ENCODE measurements at regions not wholly inside any gene's neighbourhood (a gene's known extent, or its start where the extent isn't known, plus 50 kb on each side); places are given as distances from the start of the nearest gene placed in this dataset.

- in situ Hi-C loops (cut with MboI): loop anchor here (25.0 kb wide), 1 partner anchor 523 kb away; no protein-coding TSS in a partner anchor
- H3K27ac ChIP-seq: no peak overlapping the region
- no peaks in the 10 kb centered on the region for H4K20me1 ChIP-seq (ENCODE audit: insufficient read depth)
Observed at GRCh38 chr12:127388985-127389384, 878.0 kb upstream of the TMEM132C start.

GRCh38 chr12:127389923-127390322 is 877.0 kb upstream of the TMEM132C start:
- Histone ChIP-seq H3K4me1 (ENCODE audit: insufficient read depth) (peaks cover 18% of the 10 kb centered on the region), H3K9ac (no peak overlapping the region), H3K36me3 (ENCODE audit: low read depth) (no peaks in the 10 kb centered on the region), H3K27ac (no peak overlapping the region), H3K4me3 (no peak overlapping the region), H2AFZ (no peak overlapping the region), H3K9me2 (ENCODE audit: insufficient read depth) (no peaks in the 10 kb centered on the region), H4K20me1 (ENCODE audit: insufficient read depth) (no peaks in the 10 kb centered on the region), H3K27me3 (replicated peaks; ENCODE audit: insufficient read depth) (no peaks in the 10 kb centered on the region), H3K9me3 (ENCODE audit: low read depth) (no peaks in the 10 kb centered on the region), H3K4me2 (ENCODE audit: unreplicated experiment) (no peak overlapping the region), H3F3A (ENCODE audit: insufficient read depth) (peaks cover 5% of the 10 kb centered on the region; the same call in 1 of the 2 replicates), H3K79me2 (ENCODE audit: insufficient read depth) (no peaks in the 10 kb centered on the region)
- DNase-seq: peak; percentile 84
- in situ Hi-C loops (cut with MboI): loop anchor here (25.0 kb wide), 1 partner anchor 522 kb away; no protein-coding TSS in a partner anchor
- TF ChIP-seq EZH2phosphoT487 (IDR thresholded peaks at IDR 0.05; ENCODE audit: insufficient read depth, low read depth) (no peak), EZH2 (IDR thresholded peaks at IDR 0.05; ENCODE audit: insufficient read depth, poor library complexity, severe bottlenecking) (no peak)
- WGBS, 2 experiments (ENCODE audit: low coverage in 1 of 2, low lambda C conversion rate in 2 of 2, missing lambda C conversion rate in 2 of 2): 0 to 4% methylated on average over 2 of the region's 2 CpGs

More at GRCh38 chr12:127388985-127389384, 878.0 kb upstream of the TMEM132C start:
- TF ChIP-seq EZH2 (IDR thresholded peaks at IDR 0.05; ENCODE audit: insufficient read depth, poor library complexity, severe bottlenecking) (no peak), EZH2phosphoT487 (IDR thresholded peaks at IDR 0.05; ENCODE audit: insufficient read depth, low read depth) (no peak)
- Histone ChIP-seq H3K9me2 (ENCODE audit: insufficient read depth) (no peaks in the 10 kb centered on the region), H2AFZ (no peak overlapping the region), H3K27me3 (replicated peaks; ENCODE audit: insufficient read depth) (no peaks in the 10 kb centered on the region), H3K9ac (no peak overlapping the region), H3K4me3 (no peak overlapping the region), H3K4me1 (ENCODE audit: insufficient read depth) (peaks cover 10% of the 10 kb centered on the region; the same call in 1 of the 2 replicates), H3K9me3 (ENCODE audit: low read depth) (no peaks in the 10 kb centered on the region), H3F3A (ENCODE audit: insufficient read depth) (peaks cover 5% of the 10 kb centered on the region; the same call in 1 of the 2 replicates), H3K79me2 (ENCODE audit: insufficient read depth) (no peaks in the 10 kb centered on the region), H3K4me2 (ENCODE audit: unreplicated experiment) (no peak overlapping the region), H3K36me3 (ENCODE audit: low read depth) (no peaks in the 10 kb centered on the region)
- no peak for DNase-seq
- WGBS, 2 experiments (ENCODE audit: low coverage in 1 of 2, low lambda C conversion rate in 2 of 2, missing lambda C conversion rate in 2 of 2): 55 to 63% methylated on average over 7 of the region's 7 CpGs

- in situ Hi-C loops (cut with MboI): loop anchor here (25.0 kb wide), 1 partner anchor 519 kb away; no protein-coding TSS in a partner anchor
- Histone ChIP-seq H3K27me3 (replicated peaks; ENCODE audit: insufficient read depth) (no peaks in the 10 kb centered on the region), H3K9ac (no peak overlapping the region), H3K79me2 (ENCODE audit: insufficient read depth) (no peaks in the 10 kb centered on the region), H3K9me2 (ENCODE audit: insufficient read depth) (no peaks in the 10 kb centered on the region), H3K4me3 (no peak overlapping the region), H2AFZ (no peak overlapping the region), H4K20me1 (ENCODE audit: insufficient read depth) (no peaks in the 10 kb centered on the region), H3K9me3 (ENCODE audit: low read depth) (no peaks in the 10 kb centered on the region), H3K36me3 (ENCODE audit: low read depth) (no peaks in the 10 kb centered on the region), H3K4me1 (ENCODE audit: insufficient read depth) (peaks cover 22% of the 10 kb centered on the region), H3K27ac (peak overlapping the region; percentile 17; the same call in 1 of the 2 replicates), H3K4me2 (ENCODE audit: unreplicated experiment) (no peak overlapping the region), H3F3A (ENCODE audit: insufficient read depth) (peaks cover 5% of the 10 kb centered on the region; the same call in 1 of the 2 replicates)
- WGBS, 2 experiments (ENCODE audit: low coverage in 1 of 2, low lambda C conversion rate in 2 of 2, missing lambda C conversion rate in 2 of 2): 70 to 75% methylated on average over 4 of the region's 4 CpGs
- no peak for DNase-seq
- TF ChIP-seq EZH2phosphoT487 (IDR thresholded peaks at IDR 0.05; ENCODE audit: insufficient read depth, low read depth) (no peak), EZH2 (IDR thresholded peaks at IDR 0.05; ENCODE audit: insufficient read depth, poor library complexity, severe bottlenecking) (no peak)
Observed at GRCh38 chr12:127393465-127393864, 873.5 kb upstream of the TMEM132C start.

- Histone ChIP-seq H3F3A (ENCODE audit: insufficient read depth) (peaks cover 5% of the 10 kb centered on the region; the same call in 1 of the 2 replicates), H3K79me2 (ENCODE audit: insufficient read depth) (no peaks in the 10 kb centered on the region), H4K20me1 (ENCODE audit: insufficient read depth) (no peaks in the 10 kb centered on the region), H3K27ac (peak overlapping the region; percentile 37), H3K4me2 (ENCODE audit: unreplicated experiment) (peak overlapping the region; percentile 29), H3K9me2 (ENCODE audit: insufficient read depth) (no peaks in the 10 kb centered on the region), H3K36me3 (ENCODE audit: low read depth) (no peaks in the 10 kb centered on the region), H3K9ac (no peak overlapping the region), H3K9me3 (ENCODE audit: low read depth) (no peaks in the 10 kb centered on the region), H3K27me3 (replicated peaks; ENCODE audit: insufficient read depth) (no peaks in the 10 kb centered on the region), H2AFZ (no peak overlapping the region), H3K4me1 (ENCODE audit: insufficient read depth) (peaks cover 22% of the 10 kb centered on the region), H3K4me3 (no peak overlapping the region)
- WGBS, 2 experiments (ENCODE audit: low coverage in 1 of 2, low lambda C conversion rate in 2 of 2, missing lambda C conversion rate in 2 of 2): 0% methylated on average over 2 of the region's 2 CpGs
- TF ChIP-seq EZH2 (IDR thresholded peaks at IDR 0.05; ENCODE audit: insufficient read depth, poor library complexity, severe bottlenecking): no peak
- no peak for TF ChIP-seq EZH2phosphoT487 (IDR thresholded peaks at IDR 0.05; ENCODE audit: insufficient read depth, low read depth)
- in situ Hi-C loops (cut with MboI): loop anchor here (25.0 kb wide), 1 partner anchor 518 kb away; no protein-coding TSS in a partner anchor
- DNase-seq: peak; percentile 97
Observed at GRCh38 chr12:127393896-127394295, 873.1 kb upstream of the TMEM132C start.

Data from GM23248 (cell line).